DND-41 (cell line): ENCODE measurements at regions not wholly inside any gene's neighbourhood (a gene's known extent, or its start where the extent isn't known, plus 50 kb on each side); places are given as distances from the start of the nearest gene placed in this dataset.

ENCODE experiments used
- ATAC-seq: fragments of 200-7000 bp; cut with Tn5 transposase; 3 replicates; pipeline ENCODE4 v1.9.1; 2021; ENCODE audit warnings: low read depth; ENCODE audit not compliant: insufficient read depth
- DNase-seq: peaks from one replicate; pipeline ENCODE4 v3.0.0-alpha.2; 2020
- H2AFZ ChIP-seq: 2 replicates; pipeline ENCODE4 v1.6.0; 2012; ENCODE audit warnings: low read depth, low read length
- H3K27ac ChIP-seq: 2 replicates; pipeline ENCODE4 v1.5.1; 2012; ENCODE audit warnings: low read length, inconsistent platforms
- H3K27me3 ChIP-seq: fragments of 200-600 bp; sonication (generic); 2 replicates; pipeline ENCODE4 v1.6.0; 2012; ENCODE audit warnings: low read length, mild to moderate bottlenecking, inconsistent platforms; ENCODE audit not compliant: insufficient read depth, poor library complexity
- H3K36me3 ChIP-seq: 2 replicates; pipeline ENCODE4 v1.5.1; 2012; ENCODE audit warnings: low read length, inconsistent platforms; ENCODE audit not compliant: insufficient read depth
- H3K4me1 ChIP-seq: 2 replicates; pipeline ENCODE4 v1.5.1; 2012; ENCODE audit warnings: mild to moderate bottlenecking, low read length; ENCODE audit not compliant: insufficient read depth
- H3K4me2 ChIP-seq: 2 replicates; pipeline ENCODE4 v1.6.0; 2012; ENCODE audit warnings: mild to moderate bottlenecking, moderate library complexity, low read length, inconsistent platforms; ENCODE audit not compliant: insufficient read depth
- H3K4me3 ChIP-seq, 2 experiments: fragments of 200-600 bp in 1 of 2; shearing (Covaris generic) in 1 of 2; 2 replicates each; pipeline ENCODE4 v1.5.1; 2012 to 2016; ENCODE audit warnings: inconsistent platforms in 2 of 2, low read length in 2 of 2, mild to moderate bottlenecking in 2 of 2, low read depth in 1 of 2, moderate library complexity in 1 of 2
- H3K79me2 ChIP-seq: 2 replicates; pipeline ENCODE4 v1.6.0; 2012; ENCODE audit warnings: low read length, inconsistent platforms; ENCODE audit not compliant: insufficient read depth
- H3K9ac ChIP-seq: 2 replicates; pipeline ENCODE4 v1.6.0; 2012; ENCODE audit warnings: low read depth, mild to moderate bottlenecking, inconsistent platforms, low read length, moderate library complexity
- H3K9me3 ChIP-seq: 2 replicates; pipeline ENCODE4 v1.5.1; 2012; ENCODE audit warnings: low read length, moderate library complexity, mild to moderate bottlenecking, inconsistent platforms; ENCODE audit not compliant: insufficient read depth, severe bottlenecking
- H4K20me1 ChIP-seq: 2 replicates; pipeline ENCODE4 v1.6.0; 2012; ENCODE audit warnings: low read length; ENCODE audit not compliant: insufficient read depth
- EZH2 ChIP-seq: IDR thresholded peaks from 3 replicates; pipeline ENCODE4 v1.6.1; 2012; ENCODE audit warnings: borderline replicate concordance, low read depth, mild to moderate bottlenecking, moderate library complexity, low read length, inconsistent platforms; ENCODE audit not compliant: severe bottlenecking
- TF ChIP-seq, protein P1 (sequence below): IDR thresholded peaks from 2 replicates; pipeline ENCODE4 v1.5.1; 2012; ENCODE audit warnings: borderline replicate concordance, low read length, moderate library complexity, mild to moderate bottlenecking; ENCODE audit not compliant: poor library complexity, severe bottlenecking; ENCODE audit errors: extremely low read depth

DNA sequence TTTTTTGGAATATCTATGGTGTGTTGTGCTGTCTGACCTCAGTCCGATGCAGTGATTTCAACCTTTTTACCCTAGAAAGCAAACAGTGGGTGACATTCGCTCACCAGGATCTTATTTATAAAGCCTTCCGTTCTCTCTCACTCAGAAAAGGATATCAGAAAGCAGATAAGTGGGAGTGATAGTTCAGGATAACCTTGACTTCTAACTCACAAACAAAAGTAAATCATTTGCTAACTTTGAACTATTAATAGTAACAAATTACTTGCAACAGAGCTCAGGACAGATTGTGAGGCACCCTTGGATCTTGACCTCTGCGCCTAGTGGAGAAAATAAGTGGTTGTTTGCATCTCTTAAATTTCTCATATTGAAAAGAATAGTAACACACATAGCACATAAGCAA, 637.1 kb upstream of the CITED2 start:
- Histone ChIP-seq H3K4me3 (no peak overlapping the region), H3K27ac (no peak overlapping the region), H3K36me3 (no peaks in the 10 kb centered on the region), H2AFZ (no peak overlapping the region), H3K27me3 (no peaks in the 10 kb centered on the region), H3K79me2 (no peaks in the 10 kb centered on the region), H3K4me2 (no peak overlapping the region), H3K9ac (no peak overlapping the region), H3K9me3 (no peaks in the 10 kb centered on the region), H3K4me1 (no peaks in the 10 kb centered on the region), H4K20me1 (no peaks in the 10 kb centered on the region)
- no peak for DNase-seq
- no peak for TF ChIP-seq EZH2
- TF ChIP-seq, protein P1, sequence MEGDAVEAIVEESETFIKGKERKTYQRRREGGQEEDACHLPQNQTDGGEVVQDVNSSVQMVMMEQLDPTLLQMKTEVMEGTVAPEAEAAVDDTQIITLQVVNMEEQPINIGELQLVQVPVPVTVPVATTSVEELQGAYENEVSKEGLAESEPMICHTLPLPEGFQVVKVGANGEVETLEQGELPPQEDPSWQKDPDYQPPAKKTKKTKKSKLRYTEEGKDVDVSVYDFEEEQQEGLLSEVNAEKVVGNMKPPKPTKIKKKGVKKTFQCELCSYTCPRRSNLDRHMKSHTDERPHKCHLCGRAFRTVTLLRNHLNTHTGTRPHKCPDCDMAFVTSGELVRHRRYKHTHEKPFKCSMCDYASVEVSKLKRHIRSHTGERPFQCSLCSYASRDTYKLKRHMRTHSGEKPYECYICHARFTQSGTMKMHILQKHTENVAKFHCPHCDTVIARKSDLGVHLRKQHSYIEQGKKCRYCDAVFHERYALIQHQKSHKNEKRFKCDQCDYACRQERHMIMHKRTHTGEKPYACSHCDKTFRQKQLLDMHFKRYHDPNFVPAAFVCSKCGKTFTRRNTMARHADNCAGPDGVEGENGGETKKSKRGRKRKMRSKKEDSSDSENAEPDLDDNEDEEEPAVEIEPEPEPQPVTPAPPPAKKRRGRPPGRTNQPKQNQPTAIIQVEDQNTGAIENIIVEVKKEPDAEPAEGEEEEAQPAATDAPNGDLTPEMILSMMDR, result no peak
- ATAC-seq, result no peak

DNA sequence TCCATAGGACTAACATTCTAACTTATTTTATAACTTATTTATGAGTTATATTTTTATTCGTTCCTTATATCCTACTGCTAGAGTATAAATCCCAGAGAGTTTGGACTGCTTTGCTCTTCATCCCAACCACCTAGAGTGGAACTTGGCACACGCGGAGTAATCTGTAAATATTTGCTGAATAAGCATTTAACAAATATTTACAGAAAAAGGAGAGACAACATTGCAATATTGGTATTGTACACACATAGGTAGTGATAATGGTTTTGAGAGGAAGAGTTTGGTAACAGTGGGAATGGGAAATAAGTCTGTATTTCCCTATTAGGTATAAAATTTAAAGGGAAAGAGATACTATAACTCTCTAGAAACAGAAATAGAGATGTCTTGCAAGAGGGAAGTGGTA, 634.8 kb upstream of the CITED2 start:
- Histone ChIP-seq H3K9ac (no peak overlapping the region), H3K36me3 (no peaks in the 10 kb centered on the region), H3K4me2 (no peak overlapping the region), H3K27me3 (no peaks in the 10 kb centered on the region), H4K20me1 (no peaks in the 10 kb centered on the region), H3K27ac (no peak overlapping the region), H2AFZ (no peak overlapping the region), H3K4me3 (no peak overlapping the region), H3K9me3 (no peaks in the 10 kb centered on the region), H3K79me2 (no peaks in the 10 kb centered on the region), H3K4me1 (no peaks in the 10 kb centered on the region)
- TF ChIP-seq, protein P1, result no peak
- TF ChIP-seq EZH2, result no peak
- no peak for DNase-seq
- ATAC-seq, result no peak

DNA sequence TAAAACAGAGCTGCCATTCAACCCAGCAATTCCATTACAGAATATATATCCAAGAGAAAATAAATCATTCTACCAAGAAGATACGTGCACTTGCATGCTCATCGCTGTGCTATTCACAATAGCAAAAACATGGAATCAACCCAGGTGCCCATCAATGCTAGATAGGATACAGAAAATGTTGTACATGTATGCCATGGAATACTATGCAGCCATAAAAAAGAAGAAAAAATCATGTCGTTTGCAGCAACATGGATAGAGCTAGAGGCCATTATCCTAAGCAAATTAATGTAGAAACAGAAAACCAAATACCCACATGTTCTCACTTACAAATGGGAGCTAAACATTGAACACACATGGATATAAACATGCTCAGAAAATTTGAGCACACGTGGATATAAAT, 633.1 kb upstream of the CITED2 start:
- no peak overlapping the region for H3K9ac ChIP-seq
- no peaks in the 10 kb centered on the region for H3K9me3 ChIP-seq
- no peak for DNase-seq
- TF ChIP-seq, protein P1, result no peak
- TF ChIP-seq EZH2, result no peak
- H2AFZ ChIP-seq, result no peak overlapping the region
- no peak overlapping the region for H3K4me3 ChIP-seq
- ATAC-seq, result no peak
- H4K20me1 ChIP-seq, result no peaks in the 10 kb centered on the region
- no peak overlapping the region for H3K4me2 ChIP-seq
- H3K27ac ChIP-seq, result no peak overlapping the region
- H3K36me3 ChIP-seq, result no peaks in the 10 kb centered on the region
- no peaks in the 10 kb centered on the region for H3K79me2 ChIP-seq
- H3K27me3 ChIP-seq, result no peaks in the 10 kb centered on the region
- no peaks in the 10 kb centered on the region for H3K4me1 ChIP-seq

DNA sequence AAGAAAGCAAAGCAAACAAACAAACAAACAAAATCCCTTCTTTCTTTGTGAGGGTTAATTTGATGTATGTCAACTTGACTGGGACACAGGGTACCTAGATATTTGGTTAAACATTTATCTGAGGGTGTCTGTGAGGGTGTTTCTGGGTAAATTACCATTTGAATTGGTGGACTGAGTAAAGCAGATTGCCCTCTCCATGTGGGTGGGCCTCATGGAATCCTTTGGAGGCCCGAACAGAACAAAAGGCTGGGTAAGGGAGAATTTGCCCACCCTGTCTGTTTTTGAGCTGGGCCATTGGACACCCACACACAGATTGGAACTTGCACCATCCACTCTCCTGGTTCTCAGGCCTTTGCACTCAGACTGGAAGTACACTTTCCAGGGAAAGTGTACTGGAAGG, 628.8 kb upstream of the CITED2 start:
- TF ChIP-seq, protein P1, result no peak
- TF ChIP-seq EZH2, result no peak
- Histone ChIP-seq H3K36me3 (no peaks in the 10 kb centered on the region), H3K9ac (no peak overlapping the region), H3K27ac (no peak overlapping the region), H2AFZ (no peak overlapping the region), H4K20me1 (no peaks in the 10 kb centered on the region), H3K4me1 (no peaks in the 10 kb centered on the region), H3K9me3 (no peaks in the 10 kb centered on the region), H3K4me3 (no peak overlapping the region), H3K79me2 (no peaks in the 10 kb centered on the region), H3K4me2 (no peak overlapping the region), H3K27me3 (no peaks in the 10 kb centered on the region)
- ATAC-seq (no peak), DNase-seq (no peak)
